H1 (cell line): ENCODE measurements at regions not wholly inside any gene's neighbourhood (a gene's known extent, or its start where the extent isn't known, plus 50 kb on each side); places are given as distances from the start of the nearest gene placed in this dataset.

Source experiments
- CTCF ChIA-PET: fragments of 300-600 bp; sonication (Branson Sonifier 250); formaldehyde crosslinking; loops from one replicate; lab custom pipeline; 2021; ENCODE audit not compliant: partially characterized antibody; lab: Charles Lee
- POLR2A ChIA-PET: fragments of 300-600 bp; sonication (Branson Sonifier 250); formaldehyde crosslinking; loops from one replicate; lab custom pipeline; 2021; ENCODE audit warnings: inconsistent platforms; ENCODE audit not compliant: partially characterized antibody; lab: Charles Lee
- DNase-seq, 2 experiments: peaks; one replicate each; pipeline versions ENCODE4 v3.0.0 to v3.0.0-alpha.2; 2010 to 2022; ENCODE audit warnings: low spot score in 2 of 2, low read depth in 1 of 2, mixed read lengths in 1 of 2
- FAIRE-seq: peaks from 2 replicates; lab custom pipeline; 2011; peaks lifted over from hg19 to GRCh38; lab: Jason Lieb, UNC
- H2AFZ ChIP-seq: 2 replicates; pipeline ENCODE4 v1.8.1; 2012; ENCODE audit warnings: low read length, inconsistent platforms
- H2AK5ac ChIP-seq: 2 replicates; pipeline ENCODE4 v1.6.1; 2013; ENCODE audit warnings: low read depth, low read length
- H2BK120ac ChIP-seq: replicated peaks from 2 replicates; pipeline ENCODE3; 2013; ENCODE audit warnings: low read depth, low read length, inconsistent platforms
- H2BK12ac ChIP-seq: 2 replicates; pipeline ENCODE4 v1.6.1; 2013; ENCODE audit warnings: low read depth, low read length
- H2BK15ac ChIP-seq: 2 replicates; pipeline ENCODE4 v1.6.1; 2013; ENCODE audit warnings: low read length
- H2BK20ac ChIP-seq: 2 replicates; pipeline ENCODE4 v1.6.1; 2013; ENCODE audit warnings: low read length
- H2BK5ac ChIP-seq: 2 replicates; pipeline ENCODE4 v1.6.1; 2013; ENCODE audit warnings: low read depth, low read length
- H3K14ac ChIP-seq: 2 replicates; pipeline ENCODE4 v1.6.1; 2013; ENCODE audit warnings: inconsistent platforms; ENCODE audit not compliant: insufficient read length
- H3K18ac ChIP-seq: 2 replicates; pipeline ENCODE4 v1.6.1; 2013; ENCODE audit warnings: low read length; ENCODE audit errors: extremely low read depth
- H3K23ac ChIP-seq: 2 replicates; pipeline ENCODE4 v1.6.1; 2013; ENCODE audit warnings: inconsistent platforms; ENCODE audit not compliant: insufficient read length
- H3K23me2 ChIP-seq: 2 replicates; pipeline ENCODE4 v1.6.1; 2013; ENCODE audit warnings: low read depth, low read length
- H3K27ac ChIP-seq: 2 replicates; pipeline ENCODE4 v1.6.1; 2011; ENCODE audit warnings: low read depth, low read length, inconsistent platforms
- H3K27me3 ChIP-seq, 4 experiments: replicated peaks in 1 of 4; 1 replicate in 1 of 4; 2 replicates in 3 of 4; pipeline versions ENCODE4 v1.6.1 to v1.8.1; 2011 to 2013; ENCODE audit warnings: low read length in 3 of 4, mild to moderate bottlenecking in 3 of 4, inconsistent platforms in 2 of 4, mixed read lengths in 2 of 4, moderate library complexity in 1 of 4; ENCODE audit not compliant: control insufficient read depth in 3 of 4, insufficient read depth in 3 of 4; ENCODE audit errors: extremely low read depth in 1 of 4
- H3K36me3 ChIP-seq, 4 experiments: 2 replicates each; pipeline versions ENCODE4 v1.6.1 to v1.8.1; 2011 to 2013; ENCODE audit warnings: mild to moderate bottlenecking in 4 of 4, low read length in 3 of 4, moderate library complexity in 2 of 4, control low read depth in 1 of 4, inconsistent platforms in 1 of 4; ENCODE audit not compliant: insufficient read depth in 4 of 4, control insufficient read depth in 2 of 4
- H3K4ac ChIP-seq: replicated peaks from 2 replicates; pipeline ENCODE3; 2013; ENCODE audit warnings: low read length, low read depth, mixed read lengths, inconsistent platforms; ENCODE audit not compliant: insufficient read length
- H3K4me1 ChIP-seq, 4 experiments: replicated peaks in 1 of 4; 1 replicate in 1 of 4; 2 replicates in 3 of 4; pipeline versions ENCODE4 v1.6.1 to v1.8.1; 2011 to 2013; ENCODE audit warnings: low read length in 3 of 4, inconsistent platforms in 2 of 4, mixed read lengths in 1 of 4; ENCODE audit not compliant: insufficient read depth in 4 of 4, control insufficient read depth in 3 of 4
- H3K4me2 ChIP-seq, 2 experiments: 2 replicates each; pipeline versions ENCODE4 v1.6.1 to v1.8.1; 2011 to 2013; ENCODE audit warnings: low read depth in 2 of 2, low read length in 2 of 2, control low read depth in 1 of 2, inconsistent platforms in 1 of 2, mild to moderate bottlenecking in 1 of 2; ENCODE audit not compliant: insufficient read depth in 1 of 2
- H3K4me3 ChIP-seq, 4 experiments: fragments of 200-600, 300-600 bp in 1 of 4; sonication (generic), shearing (Covaris generic), sonication (Bioruptor Twin) in 1 of 4; 2 replicates each; pipeline versions ENCODE4 v1.5.1 to v1.8.1; 2011 to 2016; ENCODE audit warnings: low read length in 4 of 4, low read depth in 3 of 4, control low read depth in 2 of 4, inconsistent platforms in 2 of 4, mild to moderate bottlenecking in 2 of 4, mixed read lengths in 1 of 4, moderate library complexity in 1 of 4; ENCODE audit not compliant: insufficient read depth in 2 of 4; ENCODE audit errors: extremely low read depth in 1 of 4
- H3K56ac ChIP-seq: replicated peaks from 2 replicates; pipeline ENCODE3; 2013; ENCODE audit warnings: low read depth, mild to moderate bottlenecking, mixed read lengths, low read length, inconsistent platforms; ENCODE audit not compliant: insufficient read length
- H3K79me1 ChIP-seq: 2 replicates; pipeline ENCODE4 v1.6.1; 2013; ENCODE audit warnings: low read depth, low read length, control low read depth
- H3K79me2 ChIP-seq, 2 experiments: 2 replicates each; pipeline versions ENCODE4 v1.6.1 to v1.8.1; 2012 to 2013; ENCODE audit warnings: low read length in 2 of 2, mild to moderate bottlenecking in 2 of 2, inconsistent platforms in 1 of 2; ENCODE audit not compliant: insufficient read depth in 2 of 2, control insufficient read depth in 1 of 2
- H3K9ac ChIP-seq, 4 experiments: replicated peaks in 1 of 4; 1 replicate in 1 of 4; 2 replicates in 3 of 4; pipeline versions ENCODE4 v1.6.1 to v1.8.1; 2011 to 2013; ENCODE audit warnings: low read depth in 3 of 4, low read length in 3 of 4, control low read depth in 2 of 4, mild to moderate bottlenecking in 2 of 4, moderate library complexity in 2 of 4, inconsistent platforms in 1 of 4; ENCODE audit errors: extremely low read depth in 1 of 4
- H3K9me3 ChIP-seq, 2 experiments: 2 replicates each; pipeline versions ENCODE4 v1.6.1 to v1.8.1; 2012 to 2013; ENCODE audit warnings: mild to moderate bottlenecking in 2 of 2, moderate library complexity in 2 of 2, control low read depth in 1 of 2, inconsistent platforms in 1 of 2, low read depth in 1 of 2, low read length in 1 of 2, mixed read lengths in 1 of 2; ENCODE audit not compliant: insufficient read depth in 2 of 2
- H4K20me1 ChIP-seq, 2 experiments: replicated peaks in 1 of 2; 2 replicates each; pipeline versions ENCODE3 to v1.8.1; 2011 to 2013; ENCODE audit warnings: inconsistent platforms in 2 of 2, low read length in 2 of 2, mild to moderate bottlenecking in 1 of 2; ENCODE audit not compliant: insufficient read depth in 2 of 2, control insufficient read depth in 1 of 2
- H4K5ac ChIP-seq: 2 replicates; pipeline ENCODE4 v1.6.1; 2013; ENCODE audit warnings: low read length, low read depth, mixed read lengths, inconsistent platforms; ENCODE audit not compliant: insufficient read length
- H4K8ac ChIP-seq: 2 replicates; pipeline ENCODE4 v1.8.0; 2013; ENCODE audit warnings: mild to moderate bottlenecking, moderate library complexity, low read length, inconsistent platforms; ENCODE audit not compliant: insufficient read depth; ENCODE audit errors: extremely low read depth
- H4K91ac ChIP-seq: replicated peaks from 2 replicates; pipeline ENCODE3; 2013; ENCODE audit warnings: low read length, mixed read lengths, inconsistent platforms; ENCODE audit not compliant: insufficient read length
- EZH2 ChIP-seq: fragments of 200-600 bp; sonication (generic); IDR thresholded peaks from 2 replicates; pipeline ENCODE4 v1.7.1; 2012; ENCODE audit warnings: low read depth, mild to moderate bottlenecking, moderate library complexity, low read length, inconsistent platforms; ENCODE audit not compliant: severe bottlenecking
- KDM1A ChIP-seq: fragments of 200-600, 300-600 bp; sonication (generic); IDR thresholded peaks from 2 replicates; pipeline ENCODE4 v1.7.1; 2016; ENCODE audit warnings: mild to moderate bottlenecking, low read length, borderline replicate concordance
- RAD21 ChIP-seq, 2 experiments: IDR thresholded peaks in 1 of 2; conservative IDR thresholded peaks in 1 of 2; 2 replicates each; pipeline ENCODE4 v1.6.1; 2011; ENCODE audit warnings: low read depth in 2 of 2, low read length in 2 of 2, improper control_type of control experiment in 1 of 2, inconsistent platforms in 1 of 2, mild to moderate bottlenecking in 1 of 2, moderate library complexity in 1 of 2
- RXRA ChIP-seq: IDR thresholded peaks from 2 replicates; pipeline ENCODE4 v1.6.1; 2011; ENCODE audit warnings: low read depth, mild to moderate bottlenecking, low read length, moderate library complexity; ENCODE audit not compliant: insufficient read depth
- SIX5 ChIP-seq: IDR thresholded peaks from 2 replicates; pipeline ENCODE4 v1.6.1; 2011; ENCODE audit warnings: mild to moderate bottlenecking, low read depth, low read length
- WGBS, 2 experiments: shearing (Covaris generic) in 1 of 2; methylation state at CpG; one replicate each; pipeline versions ENCODE4 v1.1.6 to v1.1.7; 2013 to 2015; ENCODE audit warnings: low lambda C conversion rate in 2 of 2, mixed read lengths in 2 of 2, inconsistent platforms in 1 of 2, low coverage in 1 of 2, missing lambda C conversion rate in 1 of 2; ENCODE audit not compliant: insufficient replicate concordance in 2 of 2, insufficient coverage in 1 of 2, insufficient read length in 1 of 2; ENCODE audit errors: extremely low coverage in 1 of 2, missing lambda C conversion rate in 1 of 2; 5-methylcytosine and 5-hydroxymethylcytosine counted together
- TF ChIP-seq, protein P1 (sequence below), 3 experiments: IDR thresholded peaks; 1 replicate in 2 of 3; 2 replicates in 1 of 3; pipeline versions ENCODE4 v1.5.1 to v1.6.1; 2011; ENCODE audit warnings: low read length in 3 of 3, mild to moderate bottlenecking in 3 of 3, inconsistent platforms in 2 of 3, low read depth in 1 of 3, moderate library complexity in 1 of 3; ENCODE audit not compliant: insufficient read depth in 1 of 3; ENCODE audit errors: control extremely low read depth in 1 of 3

GRCh38 chr14:29999013-29999539 is 71.4 kb upstream of the PRKD1 start:
- POLR2A ChIA-PET = no interaction called here
- TF ChIP-seq SIX5 (no peak), RAD21 (IDR thresholded peaks at IDR 0.05 in 1 of 2, conservative IDR thresholded peaks at IDR 0.05 in 1 of 2; ENCODE audit: low read depth in 2 of 2, low read length in 2 of 2) (peak; percentile 21; a peak in 3 of 4 replicates), RXRA (no peak), KDM1A (no peak), EZH2 (no peak)
- TF ChIP-seq, protein P1, sequence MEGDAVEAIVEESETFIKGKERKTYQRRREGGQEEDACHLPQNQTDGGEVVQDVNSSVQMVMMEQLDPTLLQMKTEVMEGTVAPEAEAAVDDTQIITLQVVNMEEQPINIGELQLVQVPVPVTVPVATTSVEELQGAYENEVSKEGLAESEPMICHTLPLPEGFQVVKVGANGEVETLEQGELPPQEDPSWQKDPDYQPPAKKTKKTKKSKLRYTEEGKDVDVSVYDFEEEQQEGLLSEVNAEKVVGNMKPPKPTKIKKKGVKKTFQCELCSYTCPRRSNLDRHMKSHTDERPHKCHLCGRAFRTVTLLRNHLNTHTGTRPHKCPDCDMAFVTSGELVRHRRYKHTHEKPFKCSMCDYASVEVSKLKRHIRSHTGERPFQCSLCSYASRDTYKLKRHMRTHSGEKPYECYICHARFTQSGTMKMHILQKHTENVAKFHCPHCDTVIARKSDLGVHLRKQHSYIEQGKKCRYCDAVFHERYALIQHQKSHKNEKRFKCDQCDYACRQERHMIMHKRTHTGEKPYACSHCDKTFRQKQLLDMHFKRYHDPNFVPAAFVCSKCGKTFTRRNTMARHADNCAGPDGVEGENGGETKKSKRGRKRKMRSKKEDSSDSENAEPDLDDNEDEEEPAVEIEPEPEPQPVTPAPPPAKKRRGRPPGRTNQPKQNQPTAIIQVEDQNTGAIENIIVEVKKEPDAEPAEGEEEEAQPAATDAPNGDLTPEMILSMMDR (IDR thresholded peaks at IDR 0.05; ENCODE audit: control extremely low read depth in 1 of 3, insufficient read depth in 1 of 3, low read depth in 1 of 3, low read length in 3 of 3) = peak in 1 of 3 experiments; percentile 11; a peak in 1 of 4 replicates
- DNase-seq (no peak), FAIRE-seq (peak; percentile 19)
- Histone ChIP-seq H3K4me3 (no peak overlapping the region), H3K36me3 (no peaks in the 10 kb centered on the region), H3K23me2 (no peaks in the 10 kb centered on the region), H2BK15ac (no peak overlapping the region), H3K27me3 (no peaks in the 10 kb centered on the region), H4K8ac (no peak overlapping the region), H2AFZ (no peak overlapping the region), H3K79me1 (no peaks in the 10 kb centered on the region), H3K14ac (no peak overlapping the region), H3K4me2 (no peak overlapping the region), H2AK5ac (no peak overlapping the region), H3K23ac (no peak overlapping the region), H3K56ac (no peak overlapping the region), H3K27ac (no peak overlapping the region), H2BK5ac (no peak overlapping the region), H3K9ac (no peak overlapping the region), H3K9me3 (no peaks in the 10 kb centered on the region), H2BK12ac (no peak overlapping the region), H3K18ac (no peak overlapping the region), H3K4me1 (no peaks in the 10 kb centered on the region), H4K91ac (no peak overlapping the region), H3K4ac (no peak overlapping the region), H4K20me1 (no peaks in the 10 kb centered on the region), H3K79me2 (no peaks in the 10 kb centered on the region), H4K5ac (no peak overlapping the region), H2BK120ac (no peak overlapping the region), H2BK20ac (no peak overlapping the region)
- CTCF ChIA-PET = interaction anchor here (1.2 to 1.7 kb wide), 3 partner anchors 12 to 448 kb away, joined by 3 to 5 read pairs (median 3); partner anchors contain the start of gene PRKD1
- 84% methylated on average over 3 of the region's 3 CpGs; no CpG with 5 or more reads in 1 of the 2 experiments for WGBS, 2 experiments
